ENCODE measurements at regions not wholly inside any gene's neighbourhood (a gene's known extent, or its start where the extent isn't known, plus 50 kb on each side); places are given as distances from the start of the nearest gene placed in this dataset.

DNA sequence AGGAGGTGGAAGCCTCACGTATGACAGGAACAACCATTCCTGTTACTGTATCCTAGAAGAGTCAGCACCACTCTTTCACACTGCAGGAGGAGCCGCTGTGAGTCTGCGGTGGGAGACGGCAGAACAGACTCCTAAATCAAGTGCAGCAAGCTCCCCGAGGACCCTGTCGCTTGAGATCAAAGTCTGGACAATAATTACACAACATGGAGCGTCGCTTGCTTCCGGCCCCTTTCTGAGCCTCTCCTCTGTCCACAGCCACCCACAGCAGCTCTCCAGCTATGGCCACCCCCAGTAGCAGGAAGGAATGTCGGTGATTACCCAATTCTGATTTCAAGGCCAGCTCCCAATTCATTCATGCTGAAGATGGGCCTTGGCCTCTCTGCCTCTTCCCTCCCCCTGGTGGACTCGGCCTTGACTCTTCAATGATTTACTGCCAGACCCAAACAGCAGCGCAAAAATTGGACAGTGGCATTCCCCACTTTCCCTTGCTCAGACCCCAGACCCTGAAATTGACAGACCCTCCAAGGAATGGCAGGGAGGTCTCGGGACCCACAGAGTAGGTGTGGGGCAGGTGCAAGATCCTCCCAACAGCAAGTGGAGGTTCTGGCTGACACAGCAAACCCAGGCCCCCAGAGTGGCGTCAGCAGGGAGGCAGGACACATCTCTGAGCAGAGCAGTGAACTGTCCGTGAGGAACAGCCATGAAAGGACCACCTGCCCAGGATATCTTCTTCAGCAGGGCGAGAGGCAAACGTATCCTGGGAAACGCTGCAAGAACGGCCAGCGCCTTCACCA is 272.7 kb upstream of the DIO3 start (continued):
- TF ChIP-seq ZNF607 (CRISPR knock-in tag; IDR thresholded peaks at IDR 0.05; ENCODE audit: borderline replicate concordance) (peak; percentile 95), MAZ (IDR thresholded peaks at IDR 0.05; ENCODE audit: borderline replicate concordance, low read depth, low read length) (peak; percentile 89), MAZ (CRISPR knock-in tag; IDR thresholded peaks at IDR 0.05; ENCODE audit: low read depth) (peak; percentile 23), ZBTB7A (CRISPR knock-in tag; IDR thresholded peaks at IDR 0.05) (peak; percentile 87; the same call in 1 of the 2 replicates), MED13 (CRISPR knock-in tag; IDR thresholded peaks at IDR 0.05) (no peak; the same call in 1 of the 2 replicates), ELF3 (CRISPR knock-in tag; IDR thresholded peaks at IDR 0.05) (peak; percentile 97), ZFP37 (CRISPR knock-in tag; IDR thresholded peaks at IDR 0.05; ENCODE audit: borderline replicate concordance) (no peak), ZSCAN25 (CRISPR knock-in tag; IDR thresholded peaks at IDR 0.05) (peak; percentile 77), SMC3 (IDR thresholded peaks at IDR 0.05; ENCODE audit: low read length) (peak; percentile 79), HIVEP1 (CRISPR knock-in tag; IDR thresholded peaks at IDR 0.05) (peak; percentile 71; the same call in 1 of the 2 replicates), HMG20B (CRISPR knock-in tag; conservative IDR thresholded peaks at IDR 0.05) (peak; percentile 94; the same call in 1 of the 2 replicates)
- TF ChIP-seq, protein P1, sequence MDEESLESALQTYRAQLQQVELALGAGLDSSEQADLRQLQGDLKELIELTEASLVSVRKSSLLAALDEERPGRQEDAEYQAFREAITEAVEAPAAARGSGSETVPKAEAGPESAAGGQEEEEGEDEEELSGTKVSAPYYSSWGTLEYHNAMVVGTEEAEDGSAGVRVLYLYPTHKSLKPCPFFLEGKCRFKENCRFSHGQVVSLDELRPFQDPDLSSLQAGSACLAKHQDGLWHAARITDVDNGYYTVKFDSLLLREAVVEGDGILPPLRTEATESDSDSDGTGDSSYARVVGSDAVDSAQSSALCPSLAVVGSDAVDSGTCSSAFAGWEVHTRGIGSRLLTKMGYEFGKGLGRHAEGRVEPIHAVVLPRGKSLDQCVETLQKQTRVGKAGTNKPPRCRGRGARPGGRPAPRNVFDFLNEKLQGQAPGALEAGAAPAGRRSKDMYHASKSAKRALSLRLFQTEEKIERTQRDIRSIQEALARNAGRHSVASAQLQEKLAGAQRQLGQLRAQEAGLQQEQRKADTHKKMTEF (CRISPR knock-in tag; IDR thresholded peaks at IDR 0.05): peak; percentile 30
- TF ChIP-seq, protein P2, sequence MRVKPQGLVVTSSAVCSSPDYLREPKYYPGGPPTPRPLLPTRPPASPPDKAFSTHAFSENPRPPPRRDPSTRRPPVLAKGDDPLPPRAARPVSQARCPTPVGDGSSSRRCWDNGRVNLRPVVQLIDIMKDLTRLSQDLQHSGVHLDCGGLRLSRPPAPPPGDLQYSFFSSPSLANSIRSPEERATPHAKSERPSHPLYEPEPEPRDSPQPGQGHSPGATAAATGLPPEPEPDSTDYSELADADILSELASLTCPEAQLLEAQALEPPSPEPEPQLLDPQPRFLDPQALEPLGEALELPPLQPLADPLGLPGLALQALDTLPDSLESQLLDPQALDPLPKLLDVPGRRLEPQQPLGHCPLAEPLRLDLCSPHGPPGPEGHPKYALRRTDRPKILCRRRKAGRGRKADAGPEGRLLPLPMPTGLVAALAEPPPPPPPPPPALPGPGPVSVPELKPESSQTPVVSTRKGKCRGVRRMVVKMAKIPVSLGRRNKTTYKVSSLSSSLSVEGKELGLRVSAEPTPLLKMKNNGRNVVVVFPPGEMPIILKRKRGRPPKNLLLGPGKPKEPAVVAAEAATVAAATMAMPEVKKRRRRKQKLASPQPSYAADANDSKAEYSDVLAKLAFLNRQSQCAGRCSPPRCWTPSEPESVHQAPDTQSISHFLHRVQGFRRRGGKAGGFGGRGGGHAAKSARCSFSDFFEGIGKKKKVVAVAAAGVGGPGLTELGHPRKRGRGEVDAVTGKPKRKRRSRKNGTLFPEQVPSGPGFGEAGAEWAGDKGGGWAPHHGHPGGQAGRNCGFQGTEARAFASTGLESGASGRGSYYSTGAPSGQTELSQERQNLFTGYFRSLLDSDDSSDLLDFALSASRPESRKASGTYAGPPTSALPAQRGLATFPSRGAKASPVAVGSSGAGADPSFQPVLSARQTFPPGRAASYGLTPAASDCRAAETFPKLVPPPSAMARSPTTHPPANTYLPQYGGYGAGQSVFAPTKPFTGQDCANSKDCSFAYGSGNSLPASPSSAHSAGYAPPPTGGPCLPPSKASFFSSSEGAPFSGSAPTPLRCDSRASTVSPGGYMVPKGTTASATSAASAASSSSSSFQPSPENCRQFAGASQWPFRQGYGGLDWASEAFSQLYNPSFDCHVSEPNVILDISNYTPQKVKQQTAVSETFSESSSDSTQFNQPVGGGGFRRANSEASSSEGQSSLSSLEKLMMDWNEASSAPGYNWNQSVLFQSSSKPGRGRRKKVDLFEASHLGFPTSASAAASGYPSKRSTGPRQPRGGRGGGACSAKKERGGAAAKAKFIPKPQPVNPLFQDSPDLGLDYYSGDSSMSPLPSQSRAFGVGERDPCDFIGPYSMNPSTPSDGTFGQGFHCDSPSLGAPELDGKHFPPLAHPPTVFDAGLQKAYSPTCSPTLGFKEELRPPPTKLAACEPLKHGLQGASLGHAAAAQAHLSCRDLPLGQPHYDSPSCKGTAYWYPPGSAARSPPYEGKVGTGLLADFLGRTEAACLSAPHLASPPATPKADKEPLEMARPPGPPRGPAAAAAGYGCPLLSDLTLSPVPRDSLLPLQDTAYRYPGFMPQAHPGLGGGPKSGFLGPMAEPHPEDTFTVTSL (CRISPR knock-in tag; IDR thresholded peaks at IDR 0.05; ENCODE audit: borderline replicate concordance): peak; percentile 95
- TF ChIP-seq, protein P3, sequence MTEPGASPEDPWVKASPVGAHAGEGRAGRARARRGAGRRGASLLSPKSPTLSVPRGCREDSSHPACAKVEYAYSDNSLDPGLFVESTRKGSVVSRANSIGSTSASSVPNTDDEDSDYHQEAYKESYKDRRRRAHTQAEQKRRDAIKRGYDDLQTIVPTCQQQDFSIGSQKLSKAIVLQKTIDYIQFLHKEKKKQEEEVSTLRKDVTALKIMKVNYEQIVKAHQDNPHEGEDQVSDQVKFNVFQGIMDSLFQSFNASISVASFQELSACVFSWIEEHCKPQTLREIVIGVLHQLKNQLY (CRISPR knock-in tag; IDR thresholded peaks at IDR 0.05): 0 out of 2 replicates have a peak, but pooled peaks have one; percentile 32
- TF ChIP-seq, protein P4, sequence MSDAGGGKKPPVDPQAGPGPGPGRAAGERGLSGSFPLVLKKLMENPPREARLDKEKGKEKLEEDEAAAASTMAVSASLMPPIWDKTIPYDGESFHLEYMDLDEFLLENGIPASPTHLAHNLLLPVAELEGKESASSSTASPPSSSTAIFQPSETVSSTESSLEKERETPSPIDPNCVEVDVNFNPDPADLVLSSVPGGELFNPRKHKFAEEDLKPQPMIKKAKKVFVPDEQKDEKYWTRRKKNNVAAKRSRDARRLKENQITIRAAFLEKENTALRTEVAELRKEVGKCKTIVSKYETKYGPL (CRISPR knock-in tag; IDR thresholded peaks at IDR 0.05): peak; percentile 36; the same call in 1 of the 2 replicates
